Caco-2 (cell line): ENCODE measurements at regions not wholly inside any gene's neighbourhood (a gene's known extent, or its start where the extent isn't known, plus 50 kb on each side); places are given as distances from the start of the nearest gene placed in this dataset.

Source experiments
- BruUV-seq: library from RNA; stranded (reverse); fragments of 400-500 nt; replicated peaks from 2 replicates; lab custom pipeline; 2021; lab: Mats Ljungman, UMichigan
- CTCF ChIA-PET: fragments of 300-600 bp; sonication (Branson Sonifier 250); formaldehyde crosslinking; loops from one replicate; lab custom pipeline; 2022; ENCODE audit warnings: antibody characterized with exemption; lab: Charles Lee
- POLR2A ChIA-PET: fragments of 300-600 bp; sonication (Branson Sonifier 250); formaldehyde crosslinking; loops from one replicate; lab custom pipeline; 2022; ENCODE audit warnings: antibody characterized with exemption; lab: Charles Lee
- DNase-seq, 2 experiments: peaks; one replicate each; pipeline versions ENCODE4 v3.0.0 to v3.0.0-alpha.2; 2020 to 2022
- H3K27me3 ChIP-seq: replicated peaks from 2 replicates; pipeline ENCODE4 v1.6.0; 2011; ENCODE audit warnings: low read length; ENCODE audit not compliant: control insufficient read depth, insufficient read depth
- H3K36me3 ChIP-seq: 2 replicates; pipeline ENCODE4 v1.5.1; 2011; ENCODE audit warnings: low read length; ENCODE audit not compliant: control insufficient read depth, insufficient read depth
- H3K4me1 ChIP-seq: fragments of 250-450 bp; sonication (Bioruptor Pico); 2 replicates; pipeline ENCODE4 v1.5.1; 2020; ENCODE audit warnings: mild to moderate bottlenecking
- H3K4me3 ChIP-seq: 2 replicates; pipeline ENCODE4 v1.5.1; 2011; ENCODE audit warnings: low read depth, mild to moderate bottlenecking, control low read depth, low read length
- H3K9me3 ChIP-seq: fragments of 250-450 bp; sonication (Bioruptor Pico); 2 replicates; pipeline ENCODE4 v1.5.1; 2020; ENCODE audit warnings: mild to moderate bottlenecking, moderate library complexity
- H3K27ac Mint-ChIP-seq: one replicate; pipeline ENCODE4 v1.8.0; 2022; ENCODE audit warnings: mixed read lengths; ENCODE audit not compliant: unreplicated experiment
- H3K27me3 Mint-ChIP-seq: one replicate; pipeline ENCODE4 v1.8.0; 2022; ENCODE audit warnings: mixed read lengths; ENCODE audit not compliant: insufficient read depth, unreplicated experiment
- H3K36me3 Mint-ChIP-seq: one replicate; pipeline ENCODE4 v1.8.0; 2022; ENCODE audit warnings: mild to moderate bottlenecking, mixed read lengths; ENCODE audit not compliant: insufficient read depth, unreplicated experiment
- H3K4me1 Mint-ChIP-seq: one replicate; pipeline ENCODE4 v1.8.0; 2022; ENCODE audit warnings: low read depth, mixed read lengths; ENCODE audit not compliant: unreplicated experiment
- H3K4me3 Mint-ChIP-seq: one replicate; pipeline ENCODE4 v1.8.0; 2022; ENCODE audit warnings: mild to moderate bottlenecking, moderate library complexity, mixed read lengths; ENCODE audit not compliant: unreplicated experiment
- H3K9me3 Mint-ChIP-seq: one replicate; pipeline ENCODE4 v1.8.0; 2022; ENCODE audit warnings: mixed read lengths; ENCODE audit not compliant: unreplicated experiment
- CTCF ChIP-seq, 2 experiments: fragments of 200-600 bp in 1 of 2; IDR thresholded peaks; 1 replicate in 1 of 2; 2 replicates in 1 of 2; pipeline versions ENCODE4 v1.5.1 to v1.8.0; 2011 to 2022; ENCODE audit warnings: antibody characterized with exemption in 1 of 2, control low read depth in 1 of 2, inconsistent platforms in 1 of 2, low read depth in 1 of 2, low read length in 1 of 2, mild to moderate bottlenecking in 1 of 2, moderate library complexity in 1 of 2; ENCODE audit not compliant: insufficient read depth in 1 of 2, severe bottlenecking in 1 of 2, unreplicated experiment in 1 of 2
- intact Hi-C: fragments of 100-400 bp; cut with micrococcal nuclease; formaldehyde crosslinking; loops from one replicate; pipeline ENCODE4 v1.10.0; 2022; ENCODE audit not compliant: unreplicated experiment

GRCh38 chr2:198825534-198825933, 632.2 kb downstream of the SATB2 start:
- Histone ChIP-seq H3K36me3 (no peaks in the 10 kb centered on the region), H3K9me3 (no peaks in the 10 kb centered on the region), H3K4me3 (no peak overlapping the region), H3K27me3 (no peaks in the 10 kb centered on the region), H3K4me1 (no peaks in the 10 kb centered on the region)
- ChIA-PET POLR2A (no interaction called here), CTCF (no interaction called here)
- Mint-ChIP-seq H3K27ac (no peak overlapping the region), H3K4me1 (no peaks in the 10 kb centered on the region), H3K27me3 (no peaks in the 10 kb centered on the region), H3K36me3 (no peaks in the 10 kb centered on the region), H3K9me3 (no peaks in the 10 kb centered on the region), H3K4me3 (no peak overlapping the region)
- intact Hi-C loops, result no loop called here
- no TSS peak for BruUV-seq
- no peak for TF ChIP-seq CTCF (IDR thresholded peaks at IDR 0.05; ENCODE audit: insufficient read depth in 1 of 2, low read depth in 1 of 2, low read length in 1 of 2, severe bottlenecking in 1 of 2, unreplicated experiment in 1 of 2)
- DNase-seq, result no peak

- BruUV-seq, result no TSS peak
- intact Hi-C loops, result no loop called here
- Mint-ChIP-seq H3K27me3 (no peaks in the 10 kb centered on the region), H3K4me3 (no peak overlapping the region), H3K4me1 (no peaks in the 10 kb centered on the region), H3K36me3 (no peaks in the 10 kb centered on the region), H3K27ac (no peak overlapping the region), H3K9me3 (no peaks in the 10 kb centered on the region)
- Histone ChIP-seq H3K4me3 (no peak overlapping the region), H3K9me3 (no peaks in the 10 kb centered on the region), H3K36me3 (no peaks in the 10 kb centered on the region), H3K27me3 (no peaks in the 10 kb centered on the region), H3K4me1 (no peaks in the 10 kb centered on the region)
- POLR2A ChIA-PET, result no interaction called here
- CTCF ChIA-PET, result no interaction called here
- no peak for TF ChIP-seq CTCF (IDR thresholded peaks at IDR 0.05; ENCODE audit: insufficient read depth in 1 of 2, low read depth in 1 of 2, low read length in 1 of 2, severe bottlenecking in 1 of 2, unreplicated experiment in 1 of 2)
- no peak for DNase-seq
These were observed 640.2 kb downstream of the SATB2 start for GRCh38 chr2:198817536-198817935.

GRCh38 chr2:198815626-198816025, 642.1 kb downstream of the SATB2 start:
- intact Hi-C loops, result no loop called here
- H3K27me3 Mint-ChIP-seq, result no peaks in the 10 kb centered on the region
- Histone ChIP-seq H3K4me1 (no peaks in the 10 kb centered on the region), H3K9me3 (no peaks in the 10 kb centered on the region), H3K36me3 (no peaks in the 10 kb centered on the region), H3K4me3 (no peak overlapping the region), H3K27me3 (no peaks in the 10 kb centered on the region)
- H3K36me3 Mint-ChIP-seq, result no peaks in the 10 kb centered on the region
- H3K9me3 Mint-ChIP-seq, result no peaks in the 10 kb centered on the region
- no peak overlapping the region for H3K27ac Mint-ChIP-seq
- ChIA-PET POLR2A (no interaction called here), CTCF (no interaction called here)
- H3K4me1 Mint-ChIP-seq, result no peaks in the 10 kb centered on the region
- no peak for DNase-seq
- TF ChIP-seq CTCF (IDR thresholded peaks at IDR 0.05; ENCODE audit: insufficient read depth in 1 of 2, low read depth in 1 of 2, low read length in 1 of 2, severe bottlenecking in 1 of 2, unreplicated experiment in 1 of 2), result no peak
- no TSS peak for BruUV-seq
- no peak overlapping the region for H3K4me3 Mint-ChIP-seq
